Nephron (organoid): ENCODE measurements at regions not wholly inside any gene's neighbourhood (a gene's known extent, or its start where the extent isn't known, plus 50 kb on each side); places are given as distances from the start of the nearest gene placed in this dataset.

Experiments
- H3K27ac Mint-ChIP-seq, 3 experiments: 2 replicates each; pipeline ENCODE4 v1.8.0; 2020; ENCODE audit warnings: mixed read lengths in 3 of 3, mild to moderate bottlenecking in 2 of 3, moderate library complexity in 1 of 3
- H3K27me3 Mint-ChIP-seq: 2 replicates; pipeline ENCODE4 v1.8.0; 2021; ENCODE audit warnings: low read depth, mild to moderate bottlenecking, moderate library complexity, mixed read lengths
- H3K36me3 Mint-ChIP-seq: 2 replicates; pipeline ENCODE4 v1.8.0; 2020; ENCODE audit warnings: low read depth, mixed read lengths
- H3K4me1 Mint-ChIP-seq: 2 replicates; pipeline ENCODE4 v1.8.0; 2020; ENCODE audit warnings: mixed read lengths
- H3K4me3 Mint-ChIP-seq, 3 experiments: 2 replicates each; pipeline ENCODE4 v1.8.0; 2020; ENCODE audit warnings: mild to moderate bottlenecking in 3 of 3, mixed read lengths in 3 of 3, moderate library complexity in 2 of 3
- H3K9me3 Mint-ChIP-seq: 2 replicates; pipeline ENCODE4 v1.8.0; 2020; ENCODE audit warnings: mixed read lengths
- TF ChIP-seq, protein P1 (sequence below), 3 experiments: fragments of 200-600 bp; sonication (generic); IDR thresholded peaks; one replicate each; pipeline ENCODE4 v1.5.0; 2021; ENCODE audit warnings: antibody characterized with exemption in 3 of 3; ENCODE audit not compliant: unreplicated experiment in 3 of 3

DNA sequence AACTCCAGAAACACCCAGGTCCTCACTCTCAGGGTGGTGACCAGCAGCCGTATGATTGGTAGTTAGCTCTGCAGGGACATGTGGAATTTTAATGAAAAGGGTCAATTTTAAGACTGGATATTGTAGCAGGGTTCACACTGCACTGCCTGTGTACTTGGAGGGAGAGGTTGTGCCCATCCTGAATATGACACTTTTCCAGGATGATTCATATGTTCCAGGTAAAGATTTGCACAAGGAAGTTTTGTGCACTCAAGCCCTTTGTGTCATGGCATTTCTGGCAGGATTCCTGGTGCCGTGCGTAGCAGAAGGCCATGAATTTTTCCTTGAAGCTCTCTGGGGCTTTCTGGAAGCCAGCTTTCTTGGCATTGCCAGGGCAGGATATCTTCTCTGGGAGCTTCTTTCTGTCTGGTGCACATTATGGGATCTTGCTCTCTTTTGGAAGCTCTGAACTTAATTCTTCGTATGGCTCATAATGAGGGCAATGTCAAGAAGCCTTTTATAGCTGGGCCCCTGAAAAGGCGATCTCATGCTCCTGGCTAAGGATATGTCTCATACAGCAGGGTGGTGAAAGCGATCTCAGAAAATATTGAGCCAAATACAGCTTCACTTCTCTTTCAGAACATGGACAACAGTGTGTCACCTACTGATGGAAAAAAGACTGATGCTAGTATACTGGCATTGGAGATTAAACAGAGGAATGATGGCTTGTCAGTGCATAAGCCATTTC lies 1133.9 kb downstream of the AACS start:
- H3K9me3 Mint-ChIP-seq: no peaks in the 10 kb centered on the region
- TF ChIP-seq, protein P1, sequence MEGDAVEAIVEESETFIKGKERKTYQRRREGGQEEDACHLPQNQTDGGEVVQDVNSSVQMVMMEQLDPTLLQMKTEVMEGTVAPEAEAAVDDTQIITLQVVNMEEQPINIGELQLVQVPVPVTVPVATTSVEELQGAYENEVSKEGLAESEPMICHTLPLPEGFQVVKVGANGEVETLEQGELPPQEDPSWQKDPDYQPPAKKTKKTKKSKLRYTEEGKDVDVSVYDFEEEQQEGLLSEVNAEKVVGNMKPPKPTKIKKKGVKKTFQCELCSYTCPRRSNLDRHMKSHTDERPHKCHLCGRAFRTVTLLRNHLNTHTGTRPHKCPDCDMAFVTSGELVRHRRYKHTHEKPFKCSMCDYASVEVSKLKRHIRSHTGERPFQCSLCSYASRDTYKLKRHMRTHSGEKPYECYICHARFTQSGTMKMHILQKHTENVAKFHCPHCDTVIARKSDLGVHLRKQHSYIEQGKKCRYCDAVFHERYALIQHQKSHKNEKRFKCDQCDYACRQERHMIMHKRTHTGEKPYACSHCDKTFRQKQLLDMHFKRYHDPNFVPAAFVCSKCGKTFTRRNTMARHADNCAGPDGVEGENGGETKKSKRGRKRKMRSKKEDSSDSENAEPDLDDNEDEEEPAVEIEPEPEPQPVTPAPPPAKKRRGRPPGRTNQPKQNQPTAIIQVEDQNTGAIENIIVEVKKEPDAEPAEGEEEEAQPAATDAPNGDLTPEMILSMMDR (IDR thresholded peaks at IDR 0.05; ENCODE audit: unreplicated experiment in 3 of 3): no peak
- H3K36me3 Mint-ChIP-seq: no peaks in the 10 kb centered on the region
- H3K4me3 Mint-ChIP-seq: no peak overlapping the region
- H3K27ac Mint-ChIP-seq: no peak overlapping the region
- H3K4me1 Mint-ChIP-seq: no peaks in the 10 kb centered on the region
- peaks cover 10% of the 10 kb centered on the region for H3K27me3 Mint-ChIP-seq

DNA sequence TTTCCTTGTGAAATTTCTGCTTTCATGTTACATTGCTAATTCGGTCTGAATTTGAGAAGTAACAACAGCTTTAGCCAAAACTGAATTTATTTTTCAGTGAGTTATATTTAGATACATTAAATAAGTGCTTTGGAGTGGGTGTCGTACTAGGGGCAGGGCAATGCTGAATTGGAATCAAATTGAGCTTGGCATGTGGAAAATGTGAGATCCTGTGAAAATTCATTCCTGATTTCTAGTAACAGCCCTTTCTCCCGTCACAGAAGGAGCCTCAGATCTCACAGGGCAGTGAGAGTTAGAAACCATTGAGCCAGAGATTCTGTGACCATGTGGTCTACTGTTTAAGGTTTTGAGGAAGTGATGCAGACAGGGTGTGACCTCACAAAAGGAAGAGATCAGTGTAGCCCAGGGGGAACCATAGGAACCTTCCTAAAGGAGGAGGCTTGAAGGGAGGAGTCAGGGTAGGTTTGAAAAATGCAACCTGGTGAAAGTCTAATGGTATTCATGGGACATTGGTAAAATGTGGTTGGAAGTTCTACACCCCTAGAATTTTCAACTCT lies 1136.8 kb downstream of the AACS start:
- Mint-ChIP-seq H3K27me3 (peaks cover 4% of the 10 kb centered on the region), H3K36me3 (no peaks in the 10 kb centered on the region), H3K27ac (no peak overlapping the region), H3K4me1 (no peaks in the 10 kb centered on the region), H3K9me3 (no peaks in the 10 kb centered on the region), H3K4me3 (no peak overlapping the region)
- TF ChIP-seq, protein P1 (IDR thresholded peaks at IDR 0.05; ENCODE audit: unreplicated experiment in 3 of 3): no peak

DNA sequence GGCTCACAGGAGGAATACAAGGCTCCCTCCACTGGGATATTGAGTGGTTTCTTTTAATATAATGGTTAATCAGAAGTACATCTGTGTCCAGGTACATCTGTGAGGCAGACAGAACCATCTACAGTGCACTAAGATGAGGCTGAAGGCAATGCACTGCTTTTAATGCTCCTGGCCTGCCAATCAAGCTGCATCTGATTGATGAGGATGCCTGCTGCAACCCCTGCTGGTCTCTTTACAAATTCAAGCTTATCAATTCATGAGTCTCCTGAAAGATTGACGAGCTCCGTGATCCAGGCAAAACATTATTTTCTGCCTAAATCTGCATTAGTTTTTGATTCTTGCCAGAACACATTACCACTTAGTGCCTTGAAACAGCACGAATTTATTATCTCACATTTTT lies 1139.1 kb downstream of the AACS start:
- Mint-ChIP-seq H3K9me3 (no peaks in the 10 kb centered on the region), H3K27ac (no peak overlapping the region), H3K4me1 (no peaks in the 10 kb centered on the region), H3K4me3 (no peak overlapping the region), H3K27me3 (peaks cover 8% of the 10 kb centered on the region), H3K36me3 (no peaks in the 10 kb centered on the region)
- TF ChIP-seq, protein P1 (IDR thresholded peaks at IDR 0.05; ENCODE audit: unreplicated experiment in 3 of 3): no peak

DNA sequence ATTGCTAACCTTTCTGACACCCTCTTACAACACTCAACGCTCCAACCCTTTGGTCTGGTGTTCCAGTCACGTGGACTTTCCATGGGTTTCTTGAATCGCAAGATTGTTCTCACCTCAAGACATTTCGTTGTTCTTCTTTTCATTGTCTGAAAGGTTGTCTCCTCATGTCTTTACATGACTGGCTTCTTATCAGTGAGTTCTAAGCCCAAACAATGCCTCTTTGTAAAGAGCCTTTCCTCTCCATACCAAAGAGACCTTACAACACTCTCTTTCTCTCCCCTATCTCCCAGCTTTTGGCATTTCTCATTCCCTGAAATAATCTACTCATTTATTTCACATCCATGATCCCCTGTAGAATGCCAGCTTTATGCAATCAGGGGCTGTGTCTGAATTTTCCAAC lies 1144.8 kb downstream of the AACS start:
- no peak overlapping the region for H3K4me3 Mint-ChIP-seq
- H3K9me3 Mint-ChIP-seq: no peaks in the 10 kb centered on the region
- no peaks in the 10 kb centered on the region for H3K36me3 Mint-ChIP-seq
- no peaks in the 10 kb centered on the region for H3K4me1 Mint-ChIP-seq
- H3K27ac Mint-ChIP-seq: no peak overlapping the region
- TF ChIP-seq, protein P1 (IDR thresholded peaks at IDR 0.05; ENCODE audit: unreplicated experiment in 3 of 3): no peak
- H3K27me3 Mint-ChIP-seq: peaks cover 7% of the 10 kb centered on the region

DNA sequence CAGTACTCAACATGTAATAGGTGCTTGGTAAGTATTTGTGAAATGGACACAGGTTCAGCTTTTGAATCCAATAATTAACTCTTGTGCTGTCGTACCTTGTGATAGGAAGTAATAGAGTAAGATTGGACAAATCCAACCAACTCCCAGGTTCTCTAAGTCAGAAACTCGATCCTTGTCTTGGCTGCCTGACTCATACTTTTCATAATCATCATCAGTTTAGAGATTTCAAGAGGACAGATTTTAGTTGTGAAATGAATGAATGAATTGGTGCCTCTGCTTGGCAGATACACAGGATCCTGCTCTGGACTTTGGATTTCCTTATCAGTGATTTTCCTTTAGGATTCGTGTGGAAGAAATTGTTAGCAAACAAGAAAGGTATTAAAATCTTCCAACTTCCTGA lies 1145.2 kb downstream of the AACS start:
- TF ChIP-seq, protein P1 (IDR thresholded peaks at IDR 0.05; ENCODE audit: unreplicated experiment in 3 of 3): no peak
- no peak overlapping the region for H3K4me3 Mint-ChIP-seq
- H3K36me3 Mint-ChIP-seq: no peaks in the 10 kb centered on the region
- H3K4me1 Mint-ChIP-seq: no peaks in the 10 kb centered on the region
- no peak overlapping the region for H3K27ac Mint-ChIP-seq
- H3K9me3 Mint-ChIP-seq: no peaks in the 10 kb centered on the region
- peaks cover 7% of the 10 kb centered on the region for H3K27me3 Mint-ChIP-seq

DNA sequence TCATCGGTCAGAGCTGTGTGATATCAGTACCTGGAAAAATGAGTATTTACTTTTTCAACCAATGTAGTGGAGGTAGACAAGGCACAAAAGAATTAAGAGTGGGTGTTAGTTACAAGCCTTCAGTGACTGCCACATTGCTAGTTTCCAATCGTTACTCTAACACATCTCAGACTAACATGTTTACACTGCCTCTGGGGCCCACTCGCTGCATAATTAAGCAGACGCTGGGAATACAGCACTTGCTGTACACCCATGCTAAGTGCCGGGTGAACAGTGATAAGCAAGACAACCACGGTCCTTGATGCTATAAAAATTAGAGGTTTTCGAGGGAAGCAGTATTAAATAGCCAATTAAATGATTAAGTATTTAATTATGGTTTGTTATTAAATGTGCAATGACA lies 1147.6 kb downstream of the AACS start:
- H3K9me3 Mint-ChIP-seq: no peaks in the 10 kb centered on the region
- TF ChIP-seq, protein P1 (IDR thresholded peaks at IDR 0.05; ENCODE audit: unreplicated experiment in 3 of 3): no peak
- H3K36me3 Mint-ChIP-seq: no peaks in the 10 kb centered on the region
- no peak overlapping the region for H3K27ac Mint-ChIP-seq
- no peak overlapping the region for H3K4me3 Mint-ChIP-seq
- no peaks in the 10 kb centered on the region for H3K4me1 Mint-ChIP-seq
- peaks cover 7% of the 10 kb centered on the region for H3K27me3 Mint-ChIP-seq
